GM19397 (cell line): ENCODE measurements at regions not wholly inside any gene's neighbourhood (a gene's known extent, or its start where the extent isn't known, plus 50 kb on each side); places are given as distances from the start of the nearest gene placed in this dataset.

Experiments
- ATAC-seq: cut with Tn5 transposase; IDR thresholded peaks from one replicate; pipeline ENCODE4 v1.9.1; 2021; ENCODE audit warnings: mild to moderate bottlenecking, moderate library complexity; ENCODE audit not compliant: unreplicated experiment

GRCh38 chr4:71237641-71238040, 101.2 kb upstream of the SLC4A4 start:
- ATAC-seq = no peak

GRCh38 chr4:71239365-71239764, 99.5 kb upstream of the SLC4A4 start:
- no peak for ATAC-seq

- no peak for ATAC-seq
Measured at GRCh38 chr4:71240094-71240493, 98.7 kb upstream of the SLC4A4 start.

GRCh38 chr4:71241501-71242288, 97.1 kb upstream of the SLC4A4 start:
- ATAC-seq = no peak

GRCh38 chr4:71243091-71243833, 95.6 kb upstream of the SLC4A4 start:
- ATAC-seq = no peak

- ATAC-seq = no peak
Measured at GRCh38 chr4:71247706-71248105, 91.1 kb upstream of the SLC4A4 start.

- no peak for ATAC-seq
Measured at GRCh38 chr4:71251261-71251660, 87.6 kb upstream of the SLC4A4 start.

GRCh38 chr4:71253545-71253944, 85.3 kb upstream of the SLC4A4 start:
- no peak for ATAC-seq

GRCh38 chr4:71254451-71255012, 84.3 kb upstream of the SLC4A4 start:
- no peak for ATAC-seq

GRCh38 chr4:71255976-71256375, 82.8 kb upstream of the SLC4A4 start:
- no peak for ATAC-seq

GRCh38 chr4:71257761-71258160, 81.1 kb upstream of the SLC4A4 start:
- no peak for ATAC-seq

GRCh38 chr4:71258323-71258722, 80.5 kb upstream of the SLC4A4 start:
- no peak for ATAC-seq

- no peak for ATAC-seq
Measured at GRCh38 chr4:71259280-71259679, 79.5 kb upstream of the SLC4A4 start.

- no peak for ATAC-seq
Measured at GRCh38 chr4:71259911-71260331, 78.9 kb upstream of the SLC4A4 start.

GRCh38 chr4:71260544-71260943, 78.3 kb upstream of the SLC4A4 start:
- no peak for ATAC-seq

- no peak for ATAC-seq
Measured at GRCh38 chr4:71261001-71261400, 77.8 kb upstream of the SLC4A4 start.

- no peak for ATAC-seq
Measured at GRCh38 chr4:71261633-71262121, 77.1 kb upstream of the SLC4A4 start.

- no peak for ATAC-seq
Measured at GRCh38 chr4:71262161-71262560, 76.7 kb upstream of the SLC4A4 start.

- ATAC-seq = peak; percentile 40
Measured at GRCh38 chr4:71266090-71266794, 72.6 kb upstream of the SLC4A4 start.

GRCh38 chr4:71267244-71267643, 71.6 kb upstream of the SLC4A4 start:
- no peak for ATAC-seq

GRCh38 chr4:71268166-71268565, 70.7 kb upstream of the SLC4A4 start:
- ATAC-seq = no peak
